ENCODE measurements at regions not wholly inside any gene's neighbourhood (a gene's known extent, or its start where the extent isn't known, plus 50 kb on each side); places are given as distances from the start of the nearest gene placed in this dataset.

GRCh38 chr9:116067566-116067965 lies 86.0 kb upstream of the PAPPA start:
- Histone ChIP-seq H3K27ac (no peak overlapping the region), H3K4me1 (no peaks in the 10 kb centered on the region), H3K4me3 (no peak overlapping the region), H3K4me2 (no peak overlapping the region), H3K9me3 (peaks cover 3% of the 10 kb centered on the region; the same call in 1 of the 3 replicates)
- ChIA-PET CTCF (interaction anchor here (1.7 kb wide), 1 partner anchor 474 kb away, joined by 4 read pairs; no protein-coding TSS in a partner anchor), POLR2A (no interaction called here)
- 78% methylated on average over 3 of the region's 3 CpGs for WGBS (ENCODE audit: missing lambda C conversion rate)
- DNase-seq (ENCODE audit: low read depth in 1 of 2, low spot score in 1 of 2) (no peak), FAIRE-seq (peak; percentile 78), ATAC-seq (no peak)
- no peak for TF ChIP-seq BCL3 (IDR thresholded peaks at IDR 0.05)
- TF ChIP-seq JUNB (IDR thresholded peaks at IDR 0.05), result no peak
- TF ChIP-seq USF2 (IDR thresholded peaks at IDR 0.05), result no peak
- TF ChIP-seq PHF8 (IDR thresholded peaks at IDR 0.05; ENCODE audit: borderline replicate concordance, low read depth), result no peak
- no peak for TF ChIP-seq CEBPB (IDR thresholded peaks at IDR 0.05)
- TF ChIP-seq MAX (IDR thresholded peaks at IDR 0.05), result no peak
- no peak for TF ChIP-seq SMC3 (IDR thresholded peaks at IDR 0.05)
- TF ChIP-seq PBX3 (IDR thresholded peaks at IDR 0.05), result no peak
- TF ChIP-seq EP300 (IDR thresholded peaks at IDR 0.05), result no peak
- TF ChIP-seq JUN (IDR thresholded peaks at IDR 0.05), result no peak
- no peak for TF ChIP-seq REST (IDR thresholded peaks at IDR 0.05)
- no peak for TF ChIP-seq HOXB13 (CRISPR knock-in tag; IDR thresholded peaks at IDR 0.05; ENCODE audit: low read depth)
- TF ChIP-seq SREBF2 (IDR thresholded peaks at IDR 0.05), result no peak
- TF ChIP-seq FOXS1 (CRISPR knock-in tag; IDR thresholded peaks at IDR 0.05), result no peak
- no peak for TF ChIP-seq POLR2AphosphoS2 (conservative IDR thresholded peaks at IDR 0.05; ENCODE audit: low read length)

- no peak for TF ChIP-seq ZFP36 (IDR thresholded peaks at IDR 0.05; ENCODE audit: borderline replicate concordance, partially characterized antibody)
- no peak for TF ChIP-seq HDAC2 (IDR thresholded peaks at IDR 0.05)
- TF ChIP-seq MAZ (IDR thresholded peaks at IDR 0.05; ENCODE audit: borderline replicate concordance, low read depth, low read length), result no peak
- TF ChIP-seq MAFK (IDR thresholded peaks at IDR 0.05; ENCODE audit: partially characterized antibody), result no peak
- no peak for TF ChIP-seq HOXB5 (CRISPR knock-in tag; IDR thresholded peaks at IDR 0.05)
- TF ChIP-seq JUNB (IDR thresholded peaks at IDR 0.05), result no peak
- no peak for TF ChIP-seq SREBF2 (IDR thresholded peaks at IDR 0.05)
- TF ChIP-seq KDM1A (IDR thresholded peaks at IDR 0.05; ENCODE audit: low read depth), result no peak
- TF ChIP-seq NFE2L2 (conservative IDR thresholded peaks at IDR 0.05; ENCODE audit: low read length), result no peak
- no peak for TF ChIP-seq BHLHE40 (IDR thresholded peaks at IDR 0.05; ENCODE audit: low read depth, low read length)
- TF ChIP-seq EHMT2 (IDR thresholded peaks at IDR 0.05; ENCODE audit: low read depth), result no peak
- TF ChIP-seq MAX (IDR thresholded peaks at IDR 0.05), result no peak
- TF ChIP-seq KDM5A (IDR thresholded peaks at IDR 0.05), result no peak
- no peak for TF ChIP-seq NR3C1 (IDR thresholded peaks at IDR 0.05)
- TF ChIP-seq HES2 (IDR thresholded peaks at IDR 0.05), result no peak
- TF ChIP-seq PBX3 (IDR thresholded peaks at IDR 0.05), result no peak
- TF ChIP-seq ELK1 (IDR thresholded peaks at IDR 0.05; ENCODE audit: low read depth, low read length), result no peak
- ChIA-PET POLR2A (no interaction called here), CTCF (interaction anchor here (0.8 to 1.0 kb wide), 2 partner anchors 24 to 39 kb away, joined by 3 read pairs; no protein-coding TSS in a partner anchor)
- Histone ChIP-seq H3K27ac (peak overlapping the region in 1 of 2 experiments; percentile 47; a peak in 3 of 6 replicates), H3K4me1 (peaks cover 12% of the 10 kb centered on the region), H3K4me2 (no peak overlapping the region), H3K4me3 (no peak overlapping the region), H3K9me3 (no peaks in the 10 kb centered on the region)
- DNase-seq (ENCODE audit: low read depth in 1 of 2, low spot score in 1 of 2) (no peak), FAIRE-seq (no peak), ATAC-seq (no peak)
- 79% methylated on average over 4 of the region's 4 CpGs for WGBS (ENCODE audit: missing lambda C conversion rate)
Observed at GRCh38 chr9:116070256-116070914, 83.2 kb upstream of the PAPPA start.
